Lower lobe of right lung (tissue), 2 donors: ENCODE measurements at regions not wholly inside any gene's neighbourhood (a gene's known extent, or its start where the extent isn't known, plus 50 kb on each side); places are given as distances from the start of the nearest gene placed in this dataset.

ENCODE experiments used
- ATAC-seq, 2 donors: fragments of 200-7000 bp; cut with Tn5 transposase; one replicate each; pipeline ENCODE4 v1.9.1; 2020 to 2022; ENCODE audit warnings: mild to moderate bottlenecking in 2 of 2, moderate library complexity in 2 of 2
- DNase-seq: peaks from one replicate; pipeline ENCODE4 v3.0.0-alpha.2; 2020
- H3K27ac ChIP-seq: fragments of 200-600 bp; one replicate; pipeline ENCODE4 v1.8.0; 2022
- H3K27me3 ChIP-seq: fragments of 200-600 bp; one replicate; pipeline ENCODE4 v1.8.0; 2022; ENCODE audit warnings: low read depth
- H3K36me3 ChIP-seq: fragments of 200-600 bp; one replicate; pipeline ENCODE4 v1.8.0; 2022; ENCODE audit warnings: mild to moderate bottlenecking
- H3K4me1 ChIP-seq: fragments of 200-600 bp; one replicate; pipeline ENCODE4 v1.8.0; 2022
- H3K4me3 ChIP-seq: fragments of 200-600 bp; one replicate; pipeline ENCODE4 v1.8.0; 2022; ENCODE audit warnings: mild to moderate bottlenecking
- H3K9me3 ChIP-seq: fragments of 200-600 bp; one replicate; pipeline ENCODE4 v1.8.0; 2022
- intact Hi-C: fragments of 100-400 bp; cut with DNase I; formaldehyde crosslinking; loops from one replicate; pipeline ENCODE4 v1.11.0; 2022
- TF ChIP-seq, protein P1 (sequence below): fragments of 200-600 bp; IDR thresholded peaks from one replicate; pipeline ENCODE4 v1.8.0; 2022; ENCODE audit warnings: antibody characterized with exemption, mild to moderate bottlenecking
- donor health status: DM: no; HTN: yes; CAD: no; lungs with severe emphysema.

DNA sequence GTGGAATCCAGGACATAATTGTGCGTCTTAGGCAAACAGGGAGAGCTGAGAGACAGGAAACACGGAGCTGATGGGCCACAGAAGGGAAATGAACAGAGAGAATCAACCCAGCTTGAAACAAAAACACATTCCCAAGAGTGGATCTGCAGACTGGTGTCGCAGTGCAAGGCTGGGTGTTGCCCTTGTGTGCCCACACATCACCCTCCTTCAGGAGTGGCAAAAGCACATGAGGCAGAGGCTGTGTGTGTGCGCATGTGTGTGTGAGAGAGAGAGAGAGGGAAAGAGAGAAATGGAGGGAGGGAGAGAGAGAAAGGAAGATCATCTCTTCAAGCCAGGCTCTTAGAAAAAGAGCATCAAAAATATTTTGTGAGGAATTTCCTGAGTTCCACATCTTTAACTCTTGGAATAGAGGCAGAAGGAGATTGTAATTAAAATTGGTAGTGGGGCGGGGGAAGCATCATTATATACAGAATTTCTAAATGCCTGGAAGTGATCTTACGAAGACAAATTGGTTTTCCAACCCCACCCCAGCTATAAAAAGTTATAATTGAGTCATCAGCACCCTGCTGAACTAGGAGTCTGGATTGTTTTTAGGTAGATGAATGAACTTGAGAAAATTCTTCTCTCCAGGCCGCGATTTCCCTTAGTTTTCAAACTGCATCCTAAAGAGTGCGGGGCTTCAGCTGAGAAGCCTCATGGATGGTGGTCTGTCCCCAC lies 480.7 kb downstream of the NPHP4 start:
- H3K36me3 ChIP-seq = no peaks in the 10 kb centered on the region
- DNase-seq = no peak
- no peak overlapping the region for H3K27ac ChIP-seq
- intact Hi-C loops = no loop called here
- H3K27me3 ChIP-seq = peaks cover 33% of the 10 kb centered on the region
- peaks cover 5% of the 10 kb centered on the region for H3K4me1 ChIP-seq
- TF ChIP-seq, protein P1, sequence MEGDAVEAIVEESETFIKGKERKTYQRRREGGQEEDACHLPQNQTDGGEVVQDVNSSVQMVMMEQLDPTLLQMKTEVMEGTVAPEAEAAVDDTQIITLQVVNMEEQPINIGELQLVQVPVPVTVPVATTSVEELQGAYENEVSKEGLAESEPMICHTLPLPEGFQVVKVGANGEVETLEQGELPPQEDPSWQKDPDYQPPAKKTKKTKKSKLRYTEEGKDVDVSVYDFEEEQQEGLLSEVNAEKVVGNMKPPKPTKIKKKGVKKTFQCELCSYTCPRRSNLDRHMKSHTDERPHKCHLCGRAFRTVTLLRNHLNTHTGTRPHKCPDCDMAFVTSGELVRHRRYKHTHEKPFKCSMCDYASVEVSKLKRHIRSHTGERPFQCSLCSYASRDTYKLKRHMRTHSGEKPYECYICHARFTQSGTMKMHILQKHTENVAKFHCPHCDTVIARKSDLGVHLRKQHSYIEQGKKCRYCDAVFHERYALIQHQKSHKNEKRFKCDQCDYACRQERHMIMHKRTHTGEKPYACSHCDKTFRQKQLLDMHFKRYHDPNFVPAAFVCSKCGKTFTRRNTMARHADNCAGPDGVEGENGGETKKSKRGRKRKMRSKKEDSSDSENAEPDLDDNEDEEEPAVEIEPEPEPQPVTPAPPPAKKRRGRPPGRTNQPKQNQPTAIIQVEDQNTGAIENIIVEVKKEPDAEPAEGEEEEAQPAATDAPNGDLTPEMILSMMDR = no peak
- ATAC-seq = no peak
- no peaks in the 10 kb centered on the region for H3K9me3 ChIP-seq
- H3K4me3 ChIP-seq = no peak overlapping the region

DNA sequence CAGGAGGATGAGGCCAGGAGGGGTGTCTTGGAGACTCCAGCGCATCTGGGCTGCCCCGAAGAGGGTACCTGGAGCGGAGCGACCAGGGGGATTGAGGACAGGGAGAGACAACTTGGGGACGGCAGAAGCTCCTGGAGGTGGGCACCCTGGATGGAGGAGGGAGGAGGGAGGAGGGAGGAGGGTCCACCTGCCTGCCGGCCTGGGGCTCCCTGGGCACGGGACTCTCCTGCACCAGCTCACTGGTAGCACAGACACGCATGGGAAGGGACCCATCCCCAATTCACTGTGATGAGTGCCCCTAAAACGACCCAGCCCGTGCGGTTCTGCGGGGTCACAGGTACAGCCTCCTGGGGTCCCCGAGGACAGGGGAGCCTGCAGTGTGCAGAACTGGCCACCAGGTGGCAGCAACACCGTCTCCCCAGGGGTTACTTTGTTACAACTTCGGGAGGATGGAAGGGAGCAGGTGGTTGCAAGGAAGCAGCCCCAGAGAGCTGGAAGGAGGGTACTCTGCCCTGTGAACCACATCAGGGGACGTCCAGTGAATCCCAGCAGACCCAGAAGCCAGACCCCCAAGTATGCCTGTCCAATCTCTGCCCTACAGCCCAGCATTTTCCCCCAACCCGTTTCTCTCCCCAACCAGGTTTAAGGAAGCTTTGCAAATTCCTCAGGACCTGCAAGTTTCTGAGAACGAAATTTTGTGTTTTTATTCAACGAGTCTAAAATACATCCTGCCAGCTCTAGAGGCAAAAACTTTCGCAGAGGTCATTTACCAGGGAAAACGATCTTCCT lies 482.4 kb downstream of the NPHP4 start:
- Histone ChIP-seq H3K27me3 (peaks cover 30% of the 10 kb centered on the region), H3K27ac (no peak overlapping the region), H3K4me3 (no peak overlapping the region), H3K9me3 (no peaks in the 10 kb centered on the region), H3K4me1 (peaks cover 5% of the 10 kb centered on the region), H3K36me3 (no peaks in the 10 kb centered on the region)
- ATAC-seq (peak; percentile 74 to 78), DNase-seq (peak; percentile 72)
- intact Hi-C loops = no loop called here
- TF ChIP-seq, protein P1 = peak; percentile 98

DNA sequence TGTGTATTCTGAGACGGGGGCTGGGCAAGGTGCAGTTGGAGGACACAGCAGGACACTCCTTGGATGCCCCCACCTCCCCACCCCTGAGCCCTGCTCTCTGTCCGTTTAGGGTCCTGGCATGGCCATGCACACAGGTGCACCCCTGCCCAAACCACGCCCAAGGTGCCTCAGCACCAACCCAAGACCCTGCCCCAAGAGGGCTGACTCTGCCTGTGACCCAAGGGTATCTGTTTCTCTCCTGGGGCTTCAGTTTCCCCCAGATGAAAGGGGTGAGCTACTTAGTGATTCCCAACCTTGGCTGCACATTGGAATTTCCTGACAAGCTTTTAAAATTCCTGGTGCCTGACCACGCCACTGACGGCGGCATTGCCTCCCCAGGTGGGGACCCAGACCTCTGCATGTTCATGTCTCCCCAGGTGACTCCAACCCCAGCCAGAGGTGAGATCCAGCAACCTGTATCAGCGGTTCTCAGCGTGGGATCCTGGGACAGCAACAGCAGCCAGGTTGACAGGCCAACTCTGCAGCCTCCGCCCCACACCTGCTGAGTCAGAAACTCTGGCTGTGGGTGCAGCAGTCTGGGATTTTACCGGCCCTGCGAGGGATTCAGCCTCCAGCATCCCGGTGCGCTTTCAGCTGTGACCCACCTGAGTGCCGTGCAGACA lies 483.4 kb downstream of the NPHP4 start:
- peaks cover 33% of the 10 kb centered on the region for H3K27me3 ChIP-seq
- intact Hi-C loops = no loop called here

DNA sequence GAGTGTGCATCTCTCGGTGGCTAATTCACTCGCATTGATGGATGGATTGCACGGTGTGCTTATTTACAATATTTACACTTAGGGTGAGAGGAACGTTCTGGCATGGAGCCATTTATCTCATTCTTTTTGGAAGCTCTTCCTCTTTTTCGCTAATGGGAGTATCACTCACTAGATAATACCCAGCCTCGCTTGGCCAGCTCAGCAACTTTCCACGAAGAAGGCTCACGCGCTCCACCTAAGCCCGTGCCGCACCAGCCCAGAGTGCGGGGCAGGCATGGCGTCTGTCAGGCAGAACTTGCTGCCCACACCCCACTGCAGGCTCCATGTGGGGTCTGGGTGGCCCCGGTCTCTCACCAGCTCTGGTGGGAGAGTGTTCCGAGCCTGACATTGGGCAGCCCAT lies 484.9 kb downstream of the NPHP4 start:
- Histone ChIP-seq H3K4me1 (no peaks in the 10 kb centered on the region), H3K4me3 (no peak overlapping the region), H3K27me3 (peaks cover 24% of the 10 kb centered on the region), H3K36me3 (no peaks in the 10 kb centered on the region), H3K9me3 (no peaks in the 10 kb centered on the region), H3K27ac (no peak overlapping the region)
- TF ChIP-seq, protein P1 = no peak
- ATAC-seq = no peak
- intact Hi-C loops = no loop called here
- DNase-seq = no peak

More for the DNA sequence above, 483.4 kb downstream of the NPHP4 start:
- Histone ChIP-seq H3K36me3 (no peaks in the 10 kb centered on the region), H3K9me3 (no peaks in the 10 kb centered on the region), H3K4me1 (no peaks in the 10 kb centered on the region), H3K27ac (no peak overlapping the region), H3K4me3 (no peak overlapping the region)
- DNase-seq = no peak
- TF ChIP-seq, protein P1 = no peak
- ATAC-seq = no peak

DNA sequence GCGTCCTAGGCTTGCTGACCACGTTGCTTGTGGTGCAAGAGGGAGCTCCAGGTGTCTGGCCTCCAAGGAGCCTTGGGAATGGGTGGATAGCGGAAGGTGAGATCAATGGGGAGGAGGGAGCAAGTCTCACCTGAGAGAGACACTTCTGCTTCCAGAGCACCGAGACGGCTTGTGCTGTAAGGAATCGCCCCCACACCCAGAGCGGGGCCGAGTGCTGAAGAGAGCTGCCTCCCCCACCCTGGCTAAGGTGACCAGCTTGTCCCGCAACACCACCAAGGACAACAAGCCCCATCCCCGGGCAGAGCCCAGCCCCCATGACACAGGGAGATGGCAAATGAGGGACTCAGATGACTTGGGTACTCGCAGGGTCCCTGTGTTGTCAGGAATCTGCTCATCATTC lies 485.6 kb downstream of the NPHP4 start:
- intact Hi-C loops = no loop called here
- Histone ChIP-seq H3K27ac (no peak overlapping the region), H3K36me3 (no peaks in the 10 kb centered on the region), H3K4me3 (no peak overlapping the region), H3K27me3 (peaks cover 18% of the 10 kb centered on the region), H3K9me3 (no peaks in the 10 kb centered on the region), H3K4me1 (no peaks in the 10 kb centered on the region)
- ATAC-seq = no peak
- TF ChIP-seq, protein P1 = no peak
- no peak for DNase-seq
